A673 (cell line): ENCODE measurements at regions not wholly inside any gene's neighbourhood (a gene's known extent, or its start where the extent isn't known, plus 50 kb on each side); places are given as distances from the start of the nearest gene placed in this dataset.

Source experiments
- EZH2 ChIP-seq: fragments of 200-600 bp; sonication (generic); IDR thresholded peaks from 2 replicates; pipeline ENCODE4 v1.6.1; 2017; ENCODE audit warnings: borderline replicate concordance, low read depth, mild to moderate bottlenecking, mixed read lengths, antibody characterized with exemption, low read length; ENCODE audit not compliant: poor library complexity, severe bottlenecking
- TF ChIP-seq, protein P1 (sequence below): fragments of 300-800, 200-600 bp; sonication (generic); conservative IDR thresholded peaks from 2 replicates; pipeline ENCODE4 v1.5.1; 2017; ENCODE audit warnings: low read depth, mild to moderate bottlenecking, antibody characterized with exemption, low read length, moderate library complexity, mixed read lengths

DNA sequence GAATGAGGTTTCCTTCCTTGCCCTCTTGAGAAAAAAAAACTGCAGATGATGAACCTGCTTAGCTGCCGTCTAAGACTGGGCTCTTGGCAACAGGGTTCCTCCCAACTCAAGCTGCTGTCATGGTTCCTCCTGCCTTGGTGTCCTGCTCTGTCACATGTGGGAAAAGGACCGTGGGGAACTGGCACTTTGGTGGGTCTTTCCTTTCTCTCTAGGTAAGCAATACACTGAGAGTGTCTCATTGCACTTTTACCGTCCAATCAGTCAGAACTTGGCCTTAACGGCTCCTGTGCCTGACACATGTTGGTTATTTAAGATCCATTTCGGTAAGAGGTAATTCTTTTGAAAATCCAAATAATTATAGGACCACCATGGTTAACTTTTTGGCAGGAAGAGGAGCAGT lies 60.8 kb upstream of the RNF152 start:
- TF ChIP-seq, protein P1, sequence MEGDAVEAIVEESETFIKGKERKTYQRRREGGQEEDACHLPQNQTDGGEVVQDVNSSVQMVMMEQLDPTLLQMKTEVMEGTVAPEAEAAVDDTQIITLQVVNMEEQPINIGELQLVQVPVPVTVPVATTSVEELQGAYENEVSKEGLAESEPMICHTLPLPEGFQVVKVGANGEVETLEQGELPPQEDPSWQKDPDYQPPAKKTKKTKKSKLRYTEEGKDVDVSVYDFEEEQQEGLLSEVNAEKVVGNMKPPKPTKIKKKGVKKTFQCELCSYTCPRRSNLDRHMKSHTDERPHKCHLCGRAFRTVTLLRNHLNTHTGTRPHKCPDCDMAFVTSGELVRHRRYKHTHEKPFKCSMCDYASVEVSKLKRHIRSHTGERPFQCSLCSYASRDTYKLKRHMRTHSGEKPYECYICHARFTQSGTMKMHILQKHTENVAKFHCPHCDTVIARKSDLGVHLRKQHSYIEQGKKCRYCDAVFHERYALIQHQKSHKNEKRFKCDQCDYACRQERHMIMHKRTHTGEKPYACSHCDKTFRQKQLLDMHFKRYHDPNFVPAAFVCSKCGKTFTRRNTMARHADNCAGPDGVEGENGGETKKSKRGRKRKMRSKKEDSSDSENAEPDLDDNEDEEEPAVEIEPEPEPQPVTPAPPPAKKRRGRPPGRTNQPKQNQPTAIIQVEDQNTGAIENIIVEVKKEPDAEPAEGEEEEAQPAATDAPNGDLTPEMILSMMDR = no peak
- no peak for TF ChIP-seq EZH2
